GM12875 (cell line): ENCODE measurements at regions not wholly inside any gene's neighbourhood (a gene's known extent, or its start where the extent isn't known, plus 50 kb on each side); places are given as distances from the start of the nearest gene placed in this dataset.

Experiments used
- H3K4me3 ChIP-seq: one replicate; pipeline ENCODE4 v1.5.1; 2011; ENCODE audit warnings: low read depth, low read length, control low read depth
- CTCF ChIP-seq: IDR thresholded peaks from 2 replicates; pipeline ENCODE4 v1.5.1; 2011; ENCODE audit warnings: low read depth, mild to moderate bottlenecking, control low read depth, inconsistent platforms, low read length, moderate library complexity, borderline replicate concordance; ENCODE audit not compliant: insufficient read depth

DNA sequence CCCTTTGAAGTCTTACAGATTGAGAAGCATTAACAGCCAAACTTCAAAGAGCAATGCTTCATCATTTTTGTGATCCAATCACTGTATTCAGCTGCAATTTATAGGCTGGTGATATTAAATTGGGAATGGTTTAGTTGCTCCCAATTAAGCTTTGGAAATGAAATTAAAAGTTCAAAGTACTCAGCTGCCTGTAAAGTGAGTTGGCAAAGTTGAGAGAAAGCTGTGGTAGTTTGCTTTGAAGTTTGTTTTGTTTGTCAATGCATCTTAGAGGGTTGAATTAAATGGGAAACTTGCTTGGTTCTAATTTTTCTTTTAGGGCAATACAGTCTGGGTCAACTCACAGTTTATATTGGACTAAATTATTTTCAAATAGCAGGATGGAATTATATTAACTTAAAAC is 238.4 kb upstream of the CTSO start:
- no peak overlapping the region for H3K4me3 ChIP-seq
- no peak for TF ChIP-seq CTCF

DNA sequence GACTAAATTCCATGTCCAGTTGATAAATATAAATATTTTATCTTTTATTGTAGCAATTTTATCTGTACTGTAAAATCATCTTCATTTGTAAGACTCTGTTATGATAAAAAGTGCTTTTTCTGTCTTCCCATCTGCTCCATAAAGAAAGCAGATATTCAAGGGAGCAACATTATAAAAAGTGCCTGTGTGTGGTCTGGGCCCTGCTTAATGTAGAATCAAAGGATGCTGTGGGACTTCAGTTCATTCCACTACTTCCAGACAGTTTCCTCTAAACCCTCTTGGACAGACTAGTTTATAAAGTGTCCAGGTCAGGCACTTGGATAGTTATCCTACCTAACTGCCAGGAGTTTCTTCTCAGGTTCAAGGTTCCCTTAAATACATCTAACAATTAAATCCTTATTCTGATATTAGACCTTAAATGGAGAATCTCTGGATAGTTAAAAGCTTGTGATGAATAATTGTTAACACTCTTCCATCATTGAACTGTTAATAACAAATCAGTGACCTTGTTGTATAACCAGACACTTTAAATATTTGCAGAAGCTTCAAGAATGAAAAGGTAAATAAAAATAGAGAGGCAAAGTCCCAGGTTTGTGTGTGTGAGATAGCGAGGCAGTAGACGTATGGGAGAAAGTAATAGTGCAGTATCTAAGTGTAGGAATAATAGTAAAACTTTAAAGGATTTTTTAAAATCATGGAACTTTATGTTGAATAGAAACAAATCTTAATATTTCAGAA is 237.5 kb upstream of the CTSO start:
- TF ChIP-seq CTCF, result no peak

DNA sequence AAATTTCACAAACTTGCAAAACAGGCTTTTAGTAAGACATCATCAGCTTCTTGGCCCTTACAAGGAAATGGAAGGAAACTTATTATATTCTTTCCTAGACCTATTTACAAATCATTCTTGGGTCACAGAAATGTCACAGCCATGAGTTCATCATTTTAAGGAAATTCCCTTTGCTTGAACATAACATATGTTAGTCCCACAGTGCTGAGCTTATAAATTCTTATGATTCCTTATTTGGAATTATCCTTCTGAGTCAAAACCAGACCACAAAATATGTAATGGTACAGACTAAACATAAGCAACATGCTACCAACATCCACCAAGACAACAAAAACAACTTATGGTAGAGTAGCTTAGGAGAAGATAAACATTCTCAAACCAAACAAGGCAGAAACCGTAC is 236.9 kb upstream of the CTSO start:
- no peak overlapping the region for H3K4me3 ChIP-seq
- no peak for TF ChIP-seq CTCF

More for the DNA sequence above, 237.5 kb upstream of the CTSO start:
- no peak overlapping the region for H3K4me3 ChIP-seq

DNA sequence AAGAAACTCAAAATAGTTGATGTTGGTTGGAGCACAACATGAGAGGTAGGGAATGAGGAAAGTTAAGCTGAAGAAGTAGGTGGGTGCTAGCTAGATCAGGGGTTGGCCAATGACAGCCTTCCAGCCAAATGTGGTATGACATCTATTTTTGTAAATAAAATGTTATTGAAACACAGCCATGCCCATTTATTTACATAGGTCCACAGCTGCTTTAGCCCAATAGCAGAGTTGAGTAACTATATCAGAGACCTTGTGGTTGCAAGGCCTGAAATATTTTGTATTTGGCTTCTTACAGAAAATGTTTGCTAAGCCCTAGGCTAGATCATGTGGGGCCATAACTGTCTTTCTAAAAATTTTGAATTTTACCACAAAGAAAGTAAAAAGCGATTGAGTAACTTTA is 234.9 kb upstream of the CTSO start:
- TF ChIP-seq CTCF, result no peak

DNA sequence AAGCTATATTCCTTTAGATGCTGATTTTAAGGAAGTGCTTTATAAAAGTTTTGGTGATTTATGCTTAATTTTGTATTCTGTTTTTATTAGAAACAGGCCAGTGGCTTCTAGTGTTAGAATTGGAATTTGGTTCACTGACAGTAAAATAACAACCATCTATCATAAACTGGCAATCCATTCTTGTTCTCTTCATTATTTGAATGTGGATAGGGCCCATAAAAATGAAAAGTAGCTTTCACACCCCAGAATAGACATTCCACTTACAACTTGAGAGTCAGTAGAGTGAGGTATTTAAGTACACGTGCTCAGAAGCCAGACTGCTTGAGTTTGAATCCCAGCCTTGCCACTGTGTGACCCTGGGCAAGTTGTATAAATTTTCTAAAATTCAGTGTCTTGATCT is 232.4 kb upstream of the CTSO start:
- TF ChIP-seq CTCF, result no peak
- H3K4me3 ChIP-seq, result no peak overlapping the region

More for the DNA sequence above, 234.9 kb upstream of the CTSO start:
- no peak overlapping the region for H3K4me3 ChIP-seq

DNA sequence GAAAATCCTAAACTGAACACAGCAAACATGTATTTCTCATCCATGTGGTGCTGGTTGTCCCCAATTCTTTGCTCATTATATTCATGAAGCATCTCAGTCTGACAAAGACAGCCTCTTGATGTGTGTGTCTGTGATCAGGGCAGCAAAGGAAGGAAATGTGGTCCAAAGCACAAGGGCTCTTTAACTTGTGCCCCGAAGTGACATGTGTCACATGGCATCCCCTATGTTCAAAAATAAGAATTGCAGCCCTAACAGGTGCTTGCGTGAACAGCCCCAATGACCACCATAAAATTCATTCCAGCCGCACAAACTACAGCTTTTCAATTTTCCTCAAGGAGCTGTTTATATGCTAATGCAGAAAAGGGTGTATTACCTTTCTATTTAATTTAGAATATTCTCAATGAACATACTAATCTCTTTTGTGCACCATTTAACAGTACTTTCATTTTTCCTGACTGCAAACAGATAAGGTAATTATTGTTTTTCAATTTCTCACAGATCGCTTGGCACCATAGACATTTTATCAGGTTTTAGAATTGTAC is 231.9 kb upstream of the CTSO start:
- no peak for TF ChIP-seq CTCF
- no peak overlapping the region for H3K4me3 ChIP-seq

DNA sequence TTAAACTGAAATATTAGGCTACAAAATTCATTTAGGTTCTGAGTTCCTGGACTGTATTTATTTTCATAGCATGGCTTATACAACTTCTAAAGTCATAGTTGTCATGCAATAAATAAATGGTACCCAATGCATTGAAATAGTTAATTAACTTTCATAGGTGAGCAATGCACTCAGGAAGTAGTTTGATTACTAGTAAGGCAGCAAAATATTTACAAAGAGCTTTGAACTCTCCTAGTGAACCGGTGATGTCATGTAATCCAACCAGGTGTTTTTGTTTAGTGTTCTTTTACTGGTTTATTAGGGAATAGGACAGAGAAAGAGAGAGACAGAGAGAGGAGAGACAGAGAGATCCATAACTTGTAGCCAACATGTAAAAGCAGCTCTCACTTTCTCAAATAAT is 228.6 kb upstream of the CTSO start:
- TF ChIP-seq CTCF, result no peak
- H3K4me3 ChIP-seq, result no peak overlapping the region
